KOPT-K1 (cell line): ENCODE measurements at regions not wholly inside any gene's neighbourhood (a gene's known extent, or its start where the extent isn't known, plus 50 kb on each side); places are given as distances from the start of the nearest gene placed in this dataset.

Source experiments
- H3K27ac ChIP-seq: fragments of 200-600 bp; sonication (generic); 2 replicates; pipeline ENCODE4 v1.5.1; 2016; ENCODE audit warnings: antibody characterized with exemption, mild to moderate bottlenecking, low read depth, low read length; ENCODE audit not compliant: poor library complexity, severe bottlenecking
- H3K36me3 ChIP-seq: fragments of 200-600 bp; sonication (generic); 2 replicates; pipeline ENCODE4 v1.5.1; 2017; ENCODE audit warnings: antibody characterized with exemption, mild to moderate bottlenecking, low read length, moderate library complexity; ENCODE audit not compliant: insufficient read depth
- H3K9me3 ChIP-seq: fragments of 200-600 bp; sonication (generic); 2 replicates; pipeline ENCODE4 v1.5.1; 2017; ENCODE audit warnings: antibody characterized with exemption, low read length, mild to moderate bottlenecking; ENCODE audit not compliant: insufficient read depth, poor library complexity, severe bottlenecking

DNA sequence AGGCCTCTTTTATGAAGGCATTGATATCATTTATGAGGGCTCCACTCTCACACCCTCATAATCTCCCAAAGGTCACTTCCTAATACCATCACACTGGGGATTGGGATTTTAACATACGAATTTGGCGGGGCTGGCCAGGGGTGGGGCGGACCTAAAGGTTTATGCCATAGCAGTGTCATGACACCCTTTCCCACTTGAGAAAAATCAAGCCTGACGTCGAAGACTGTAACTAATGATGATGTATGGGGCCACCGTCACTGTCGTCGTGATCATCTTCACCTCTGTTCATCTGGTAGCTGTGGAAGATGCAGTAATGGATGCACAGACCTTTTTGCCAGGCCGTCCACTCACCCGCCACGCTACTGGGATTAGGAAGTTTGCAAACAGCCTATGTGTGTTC, 912.1 kb downstream of the TBC1D22A start:
- Histone ChIP-seq H3K27ac (no peak overlapping the region), H3K36me3 (no peaks in the 10 kb centered on the region), H3K9me3 (no peaks in the 10 kb centered on the region)

DNA sequence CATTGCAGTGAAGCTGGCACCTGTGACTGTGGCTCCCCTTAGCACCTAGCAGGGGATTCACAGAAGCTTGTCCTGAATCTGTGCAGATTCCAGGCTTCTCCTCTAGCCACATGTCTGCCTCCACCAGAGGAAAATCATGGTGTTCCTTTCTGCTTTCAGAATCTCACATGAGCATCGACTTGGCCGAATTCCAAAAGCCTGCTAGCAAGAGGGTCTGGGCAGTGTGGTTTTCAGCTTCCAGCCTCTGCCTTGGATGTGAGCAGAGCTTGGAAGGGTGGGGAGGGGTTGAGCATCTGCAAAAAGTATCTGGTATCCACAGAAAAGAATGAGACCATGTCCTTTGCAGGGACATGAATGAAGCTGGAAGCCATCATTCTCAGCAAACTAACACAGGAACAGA, 911.1 kb downstream of the TBC1D22A start:
- Histone ChIP-seq H3K9me3 (no peaks in the 10 kb centered on the region), H3K36me3 (no peaks in the 10 kb centered on the region), H3K27ac (no peak overlapping the region)

DNA sequence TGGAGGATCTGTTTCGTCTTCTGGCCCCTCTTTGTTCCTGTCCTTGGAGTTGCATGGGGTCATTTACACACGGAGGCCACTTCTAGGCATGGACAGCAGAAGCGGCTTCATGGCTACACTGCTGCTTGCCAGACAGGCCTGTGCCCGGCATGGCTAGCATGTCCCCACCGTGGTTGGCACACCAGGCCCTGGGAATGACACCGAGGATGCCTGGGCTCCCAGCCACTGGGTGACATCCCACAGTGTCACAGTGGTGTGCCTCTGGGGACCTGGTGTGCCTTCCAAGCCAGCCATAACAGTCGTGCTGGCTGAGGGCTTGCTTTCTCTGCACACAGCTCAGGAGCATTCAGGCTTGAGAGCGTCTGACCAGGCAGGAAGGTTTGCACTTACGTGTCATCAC, 910.1 kb downstream of the TBC1D22A start:
- H3K27ac ChIP-seq: no peak overlapping the region
- H3K9me3 ChIP-seq: no peaks in the 10 kb centered on the region
- no peaks in the 10 kb centered on the region for H3K36me3 ChIP-seq

- Histone ChIP-seq H3K9me3 (peaks cover 12% of the 10 kb centered on the region), H3K36me3 (no peaks in the 10 kb centered on the region), H3K27ac (no peak overlapping the region)
Observed at GRCh38 chr22:47665151-47665550, 902.7 kb downstream of the TBC1D22A start.

DNA sequence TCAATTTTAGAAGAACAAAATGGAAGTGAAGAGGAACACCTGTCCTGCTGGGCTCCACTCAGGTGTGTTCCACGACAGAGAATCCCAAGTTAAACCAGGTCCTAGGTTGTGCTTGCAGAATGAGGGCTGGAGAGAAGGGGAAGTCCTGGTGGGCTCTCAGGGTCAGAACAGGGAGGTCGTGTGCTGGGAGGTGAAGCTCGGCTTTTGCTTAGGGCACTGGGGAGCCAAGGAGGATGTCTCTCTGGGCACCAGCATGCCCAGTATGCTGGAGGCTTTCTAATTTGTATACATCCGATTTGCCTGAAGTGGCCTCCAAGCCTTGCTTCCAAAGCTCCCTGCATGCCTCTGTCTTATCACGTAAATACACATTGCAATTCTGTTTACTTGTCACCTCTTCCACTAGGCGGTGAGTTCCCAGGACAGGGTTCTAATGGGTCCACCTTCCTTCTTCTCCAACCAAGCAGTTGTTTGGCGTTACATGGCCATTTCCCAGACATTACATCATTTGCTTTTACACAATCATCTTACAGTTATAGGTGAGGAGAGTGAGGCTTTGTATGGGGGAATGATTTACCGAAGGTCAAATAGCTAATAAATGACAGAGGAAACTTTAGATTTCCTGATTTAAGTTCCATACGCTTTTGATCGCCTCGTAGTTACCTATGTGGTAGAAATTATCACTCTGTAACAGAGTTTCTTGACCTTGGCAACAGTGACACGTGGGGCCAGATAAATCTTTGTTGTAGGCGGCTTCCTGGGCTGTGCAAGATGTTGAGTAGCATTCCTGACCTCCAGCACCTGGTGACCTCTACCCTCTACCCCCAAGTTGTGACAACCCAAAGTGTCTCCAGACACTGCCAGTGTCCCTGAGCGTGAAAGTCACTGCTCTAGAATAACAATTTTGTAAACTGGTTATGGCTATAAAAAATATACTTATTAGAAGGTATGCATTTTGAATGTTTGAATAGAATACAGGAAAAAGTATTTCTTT, 901.5 kb downstream of the TBC1D22A start:
- Histone ChIP-seq H3K9me3 (peaks cover 12% of the 10 kb centered on the region), H3K27ac (no peak overlapping the region), H3K36me3 (no peaks in the 10 kb centered on the region)

DNA sequence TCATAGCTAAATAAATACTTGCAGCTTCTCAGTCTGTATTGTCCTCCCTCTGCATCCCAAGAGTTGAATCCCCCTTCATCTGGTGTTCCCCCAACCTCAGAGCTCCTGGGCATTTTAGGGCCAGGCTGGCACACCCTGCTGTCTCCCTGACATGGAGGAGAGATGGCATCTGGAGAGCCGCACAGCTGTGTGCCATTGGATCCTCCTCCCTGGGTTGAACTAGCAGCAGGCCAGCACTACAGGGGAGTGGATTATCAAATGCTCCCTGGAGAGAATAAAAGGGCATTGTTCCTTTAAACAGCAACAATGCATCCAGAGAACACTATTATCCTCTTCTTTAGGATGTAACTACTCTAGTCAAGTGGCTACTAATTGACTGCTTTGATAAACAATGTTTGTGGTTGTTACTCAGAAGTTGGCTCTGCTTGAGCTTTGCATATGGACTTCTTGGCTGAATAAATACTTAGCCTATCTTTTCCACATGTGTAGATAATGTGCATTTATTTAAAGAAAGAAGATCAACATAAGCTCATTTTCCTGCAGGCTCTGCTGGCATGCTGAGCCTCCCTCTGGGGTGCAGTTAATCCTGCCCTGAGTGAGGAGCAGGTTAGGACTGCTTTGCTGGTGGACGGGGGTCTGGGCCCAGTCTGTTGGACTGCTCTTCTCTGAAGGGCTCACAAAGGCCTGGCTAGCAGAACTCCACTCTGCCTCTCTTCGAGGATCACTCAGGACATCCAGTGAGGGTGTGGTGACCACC, 897.2 kb downstream of the TBC1D22A start:
- peaks cover 19% of the 10 kb centered on the region for H3K9me3 ChIP-seq
- no peak overlapping the region for H3K27ac ChIP-seq
- H3K36me3 ChIP-seq: no peaks in the 10 kb centered on the region

DNA sequence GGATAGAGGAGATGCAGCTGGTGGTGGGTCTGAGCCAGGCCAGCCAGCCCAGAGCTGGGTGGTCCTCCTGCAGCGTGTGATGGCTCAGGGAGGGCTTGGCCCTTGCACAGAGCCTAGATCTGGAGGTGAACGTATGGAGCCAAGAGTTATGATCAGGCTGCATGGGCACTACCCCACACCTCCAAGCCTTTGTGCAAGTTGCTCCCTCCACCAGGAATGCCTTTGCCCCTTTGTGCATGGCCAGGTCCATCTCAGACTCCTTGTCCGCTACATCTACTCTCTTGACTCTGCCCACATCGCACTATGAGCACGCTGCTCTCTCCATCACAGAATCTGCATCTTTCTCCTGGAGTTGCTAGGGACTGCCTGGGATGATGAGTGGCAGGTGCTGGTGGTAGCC, 895.7 kb downstream of the TBC1D22A start:
- H3K27ac ChIP-seq: no peak overlapping the region
- H3K36me3 ChIP-seq: no peaks in the 10 kb centered on the region
- peaks cover 15% of the 10 kb centered on the region for H3K9me3 ChIP-seq

- Histone ChIP-seq H3K9me3 (peaks cover 7% of the 10 kb centered on the region), H3K27ac (no peak overlapping the region), H3K36me3 (no peaks in the 10 kb centered on the region)
Observed at GRCh38 chr22:47657224-47657623, 894.8 kb downstream of the TBC1D22A start.

DNA sequence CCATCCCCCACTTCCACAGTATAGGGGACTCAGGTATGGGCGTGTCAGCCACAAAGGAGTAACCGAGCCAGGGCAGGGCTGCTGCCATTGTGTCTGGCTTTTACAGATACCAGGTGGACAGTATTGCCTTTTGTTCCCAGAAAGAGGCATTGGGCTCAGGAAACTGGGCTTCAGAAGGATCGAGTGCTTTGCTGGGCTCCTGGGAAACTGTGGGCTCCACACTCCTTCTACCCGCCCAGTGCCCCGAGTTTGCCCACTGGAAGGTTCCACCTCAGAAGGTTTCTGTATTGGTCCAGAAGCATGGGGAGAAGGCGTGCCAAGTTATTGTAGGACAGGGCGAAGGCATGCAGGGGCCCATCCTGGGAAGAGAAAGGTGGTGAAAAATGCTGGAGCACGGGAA, 894.4 kb downstream of the TBC1D22A start:
- H3K36me3 ChIP-seq: no peaks in the 10 kb centered on the region

GRCh38 chr22:47655930-47656329, 893.5 kb downstream of the TBC1D22A start:
- Histone ChIP-seq H3K36me3 (no peaks in the 10 kb centered on the region), H3K27ac (no peak overlapping the region), H3K9me3 (peaks cover 7% of the 10 kb centered on the region)

More for the DNA sequence above, 894.4 kb downstream of the TBC1D22A start:
- Histone ChIP-seq H3K27ac (no peak overlapping the region), H3K9me3 (peaks cover 7% of the 10 kb centered on the region)

GRCh38 chr22:47654922-47655491, 892.6 kb downstream of the TBC1D22A start:
- H3K36me3 ChIP-seq: no peaks in the 10 kb centered on the region
- peaks cover 7% of the 10 kb centered on the region for H3K9me3 ChIP-seq
- no peak overlapping the region for H3K27ac ChIP-seq

DNA sequence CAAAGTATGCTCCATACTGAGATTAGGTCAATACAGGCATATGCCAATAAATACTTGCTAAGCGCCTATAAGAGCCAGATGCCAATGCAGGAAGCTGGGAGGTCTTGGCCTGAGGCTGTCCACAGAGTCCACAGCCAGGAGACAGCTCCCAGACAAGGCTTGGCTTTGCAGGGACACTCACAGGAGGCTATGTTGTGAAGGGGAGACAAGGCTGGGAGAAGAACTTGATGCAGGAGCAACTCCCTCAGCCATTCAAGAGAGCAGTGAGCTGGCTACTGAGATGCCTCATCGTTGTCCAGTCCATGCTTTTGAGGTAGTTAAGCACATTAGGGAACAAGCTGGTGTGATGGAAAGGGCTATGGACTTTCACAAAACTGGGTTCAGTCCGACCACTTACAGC, 891.5 kb downstream of the TBC1D22A start:
- Histone ChIP-seq H3K36me3 (no peaks in the 10 kb centered on the region), H3K9me3 (peaks cover 7% of the 10 kb centered on the region), H3K27ac (no peak overlapping the region)

- no peaks in the 10 kb centered on the region for H3K36me3 ChIP-seq
- H3K27ac ChIP-seq: no peak overlapping the region
- no peaks in the 10 kb centered on the region for H3K9me3 ChIP-seq
Observed at GRCh38 chr22:47651216-47651987, 889.0 kb downstream of the TBC1D22A start.

DNA sequence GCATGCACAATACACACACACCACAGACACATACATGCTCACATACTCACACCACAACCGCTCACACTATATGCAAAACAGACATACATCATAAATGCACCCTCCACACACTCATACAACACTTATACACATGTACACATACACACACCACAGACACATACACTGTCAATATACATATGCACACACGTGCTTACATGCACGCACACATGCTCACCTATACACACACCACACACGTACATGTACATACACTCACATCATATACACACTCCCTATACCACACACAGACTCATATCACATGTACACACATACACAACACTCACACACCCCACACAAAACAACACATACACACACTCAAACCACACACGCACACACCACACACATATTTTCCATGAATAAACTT, 885.3 kb downstream of the TBC1D22A start:
- Histone ChIP-seq H3K36me3 (no peaks in the 10 kb centered on the region), H3K9me3 (no peaks in the 10 kb centered on the region), H3K27ac (no peak overlapping the region)
